HG02938 (cell line): ENCODE measurements at regions not wholly inside any gene's neighbourhood (a gene's known extent, or its start where the extent isn't known, plus 50 kb on each side); places are given as distances from the start of the nearest gene placed in this dataset.

ENCODE experiments used
- ATAC-seq: cut with Tn5 transposase; IDR thresholded peaks from one replicate; pipeline ENCODE4 v1.9.1; 2021; ENCODE audit warnings: mild to moderate bottlenecking, moderate library complexity; ENCODE audit not compliant: unreplicated experiment

GRCh38 chr9:16328349-16328748 lies 542.1 kb downstream of the BNC2 start:
- no peak for ATAC-seq

- ATAC-seq = no peak
Observed at GRCh38 chr9:16329671-16330113, 540.8 kb downstream of the BNC2 start.

DNA sequence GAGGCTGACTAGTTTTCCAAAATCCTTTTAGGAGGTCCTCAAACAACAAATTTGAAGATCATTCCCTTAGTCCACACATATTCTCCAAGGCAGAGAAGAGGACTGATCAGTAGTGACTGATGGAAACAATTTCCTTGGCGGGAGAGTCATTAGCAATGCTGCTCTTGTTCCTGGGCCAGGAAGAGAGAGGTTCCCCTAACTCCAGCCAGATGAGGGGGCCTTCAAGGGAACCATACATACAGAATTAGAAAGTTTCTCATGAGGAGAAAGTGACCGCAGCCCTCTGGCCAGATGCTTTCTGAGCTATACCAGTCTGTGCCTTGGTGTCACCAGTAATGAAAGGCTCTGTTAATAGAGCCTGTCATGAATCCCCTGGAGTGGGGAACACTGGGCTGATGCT lies 539.4 kb downstream of the BNC2 start:
- no peak for ATAC-seq

DNA sequence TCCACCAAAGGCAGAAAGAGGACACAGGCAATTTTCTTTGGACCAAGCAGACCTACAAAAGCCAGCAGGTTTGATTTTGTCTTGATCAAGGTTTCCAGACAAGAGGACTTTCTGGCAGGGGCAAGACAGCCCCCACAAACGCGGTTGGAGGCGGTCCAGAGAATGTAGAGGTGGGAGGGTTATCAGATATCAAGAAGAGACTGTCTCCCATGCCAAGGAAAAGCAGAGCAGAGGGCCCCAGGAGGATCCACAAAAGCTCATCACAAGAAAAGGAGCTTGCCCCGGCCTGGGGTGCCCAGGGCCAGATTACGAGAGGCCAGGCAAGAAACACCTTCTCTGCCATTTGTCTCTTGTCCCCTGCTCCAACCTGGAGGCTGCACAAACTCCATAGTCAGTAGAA lies 538.9 kb downstream of the BNC2 start:
- ATAC-seq = no peak

DNA sequence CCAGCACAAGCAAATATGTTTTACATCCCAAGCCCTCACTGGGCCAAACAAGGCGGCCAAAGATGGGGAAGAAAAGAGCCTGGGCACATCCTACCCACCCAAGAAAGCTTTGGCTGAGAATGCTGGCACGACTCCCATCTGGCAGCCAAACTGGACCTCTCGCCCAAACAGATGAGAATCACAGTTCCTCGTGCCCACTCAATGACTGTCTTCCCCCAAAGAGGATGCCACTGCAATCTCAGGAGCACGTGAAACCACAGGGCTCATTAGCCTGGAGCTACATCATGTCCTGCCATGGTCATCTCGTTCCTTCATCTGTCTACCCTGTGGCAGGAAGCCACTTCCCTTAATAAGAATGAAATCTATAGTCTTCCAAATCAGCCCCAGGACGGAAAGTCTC lies 536.8 kb downstream of the BNC2 start:
- no peak for ATAC-seq

DNA sequence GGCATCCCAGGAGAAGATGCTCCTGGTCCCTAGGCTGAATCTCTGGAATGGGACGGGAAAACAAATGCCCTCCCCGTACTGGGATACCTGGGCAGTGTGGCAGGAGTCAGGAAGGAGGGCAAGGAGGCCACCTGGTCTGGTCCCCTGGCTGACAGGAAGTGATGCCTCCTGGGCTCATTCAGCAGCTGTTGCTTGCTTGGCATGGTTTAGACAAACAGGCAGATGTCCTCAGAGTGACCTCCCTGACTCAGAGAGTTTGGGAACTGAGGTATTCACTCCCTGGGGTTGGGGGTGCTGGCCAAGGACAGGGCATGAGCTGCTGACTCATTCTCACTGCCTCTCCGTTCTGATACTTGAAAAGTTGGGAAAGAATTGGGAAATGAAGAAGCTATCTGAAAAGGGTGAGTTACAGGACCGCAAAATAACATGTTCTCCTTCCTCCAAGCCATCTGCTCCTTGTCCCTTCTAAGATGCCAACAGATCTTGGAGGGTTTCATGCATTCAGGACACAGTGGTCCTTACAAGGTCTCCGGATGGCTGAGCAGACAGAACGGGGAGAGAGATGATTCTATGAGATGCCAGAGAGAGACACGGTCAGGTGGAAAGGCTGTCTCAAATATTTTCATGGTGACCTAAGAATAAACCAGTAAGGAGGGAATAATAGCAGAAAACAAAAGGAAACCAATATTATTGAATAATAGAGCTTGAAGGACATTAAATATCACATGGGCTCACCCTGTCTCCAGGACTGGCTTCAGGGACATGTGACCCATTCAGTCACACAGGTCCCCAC lies 534.5 kb downstream of the BNC2 start:
- no peak for ATAC-seq

DNA sequence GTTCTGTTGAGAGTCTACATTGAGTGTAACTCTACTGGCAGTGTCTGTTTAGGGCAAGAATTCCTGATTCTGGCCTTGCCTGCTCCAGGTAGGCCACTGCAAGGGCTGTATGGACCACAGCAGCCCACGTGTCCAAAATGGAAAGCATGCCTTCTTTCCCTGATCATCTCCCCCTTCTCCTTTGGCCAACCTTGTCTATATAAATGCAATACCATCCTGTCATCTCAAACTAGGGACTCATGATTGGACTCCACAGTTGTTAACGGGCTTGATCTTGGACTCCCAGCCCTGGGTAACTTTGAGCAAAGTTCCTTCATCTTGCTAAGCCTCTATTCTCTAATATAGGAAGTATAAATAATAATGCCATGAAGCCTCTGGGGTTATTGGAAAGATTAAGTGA lies 533.6 kb downstream of the BNC2 start:
- ATAC-seq = no peak

DNA sequence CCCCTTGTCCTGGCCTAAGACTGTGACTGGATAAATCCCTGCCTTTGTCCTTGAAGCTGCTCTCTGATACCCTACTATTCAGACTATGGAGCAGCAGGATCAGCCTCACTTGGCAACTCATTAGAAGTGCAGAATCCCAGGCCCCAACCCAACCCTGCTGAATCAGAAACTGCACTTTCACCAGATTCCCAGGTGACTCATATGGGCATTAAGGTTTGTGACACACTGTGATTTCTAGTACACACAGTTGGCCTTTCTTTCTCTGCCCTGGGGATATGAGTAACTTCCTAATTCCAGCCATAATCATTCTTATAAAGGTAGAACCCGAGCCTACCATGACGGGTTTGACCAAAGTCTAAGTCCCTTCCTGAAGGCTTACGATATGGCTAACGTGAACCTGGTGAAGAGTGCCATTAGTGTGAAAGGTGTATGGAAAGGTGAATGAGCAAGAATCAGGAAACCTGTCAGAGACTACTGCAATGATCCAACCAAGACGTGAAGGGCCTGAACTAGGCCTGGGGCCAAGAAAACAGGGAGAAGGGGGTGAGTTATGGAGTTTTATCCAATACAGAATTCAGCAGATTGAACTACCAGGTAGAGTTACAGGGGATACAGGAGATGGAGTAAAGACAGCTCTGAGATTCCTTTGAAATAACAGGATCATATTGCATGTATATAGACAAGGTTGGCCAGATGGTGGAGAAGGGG lies 533.0 kb downstream of the BNC2 start:
- ATAC-seq = no peak

DNA sequence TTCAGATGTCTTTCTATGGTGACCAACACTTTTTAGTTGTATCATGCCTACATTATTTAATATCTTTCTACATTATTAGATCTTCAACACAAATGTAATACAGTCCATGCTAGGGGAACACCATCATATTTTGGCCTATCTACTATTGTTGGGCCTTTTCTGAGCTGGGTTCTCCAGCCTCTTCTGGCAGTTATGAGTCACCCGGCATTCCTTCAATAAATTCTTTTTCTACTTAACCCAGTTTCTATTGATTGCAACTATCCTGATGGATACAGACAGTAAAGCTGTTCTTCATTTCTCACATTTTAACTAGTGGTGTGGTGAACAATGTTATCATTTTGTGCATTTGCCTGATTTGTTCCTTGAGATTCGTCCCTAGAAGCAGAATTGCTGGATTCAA lies 529.3 kb downstream of the BNC2 start:
- no peak for ATAC-seq

DNA sequence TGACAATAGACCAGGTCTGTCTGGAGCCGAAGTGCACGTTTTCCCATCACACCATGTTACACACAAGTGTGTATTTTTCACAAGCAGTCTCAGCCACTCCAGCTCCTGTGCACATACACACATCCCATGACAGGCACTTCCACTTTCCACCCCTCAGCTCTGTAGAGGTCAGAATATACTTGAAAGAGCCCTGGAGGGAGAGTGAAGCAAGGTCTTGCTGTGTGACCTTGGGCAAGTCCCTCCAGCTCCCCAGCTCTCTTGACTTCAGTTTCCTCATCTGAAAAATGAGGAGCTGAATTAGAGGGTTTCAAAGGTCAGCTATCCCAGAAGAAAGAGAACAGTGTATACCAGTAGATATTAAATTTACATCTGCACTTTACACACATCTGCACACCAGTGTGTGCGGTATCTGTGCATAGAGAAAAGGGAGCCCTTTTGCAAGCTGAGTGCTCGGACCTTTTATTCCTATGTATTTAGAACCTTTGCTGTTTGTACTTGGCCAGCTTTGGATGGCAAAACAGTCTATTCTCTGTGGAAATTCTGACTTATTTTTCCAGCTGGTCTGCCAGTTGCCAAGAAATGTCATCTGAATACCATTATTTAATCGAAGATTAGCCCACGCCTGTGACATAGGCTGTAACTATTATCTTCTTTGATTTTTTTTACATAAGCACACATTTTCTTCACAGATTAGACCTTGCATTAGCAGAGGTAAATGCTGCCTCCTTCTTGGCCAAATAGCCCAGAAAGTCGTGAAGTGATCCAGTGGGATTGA lies 528.0 kb downstream of the BNC2 start:
- no peak for ATAC-seq

DNA sequence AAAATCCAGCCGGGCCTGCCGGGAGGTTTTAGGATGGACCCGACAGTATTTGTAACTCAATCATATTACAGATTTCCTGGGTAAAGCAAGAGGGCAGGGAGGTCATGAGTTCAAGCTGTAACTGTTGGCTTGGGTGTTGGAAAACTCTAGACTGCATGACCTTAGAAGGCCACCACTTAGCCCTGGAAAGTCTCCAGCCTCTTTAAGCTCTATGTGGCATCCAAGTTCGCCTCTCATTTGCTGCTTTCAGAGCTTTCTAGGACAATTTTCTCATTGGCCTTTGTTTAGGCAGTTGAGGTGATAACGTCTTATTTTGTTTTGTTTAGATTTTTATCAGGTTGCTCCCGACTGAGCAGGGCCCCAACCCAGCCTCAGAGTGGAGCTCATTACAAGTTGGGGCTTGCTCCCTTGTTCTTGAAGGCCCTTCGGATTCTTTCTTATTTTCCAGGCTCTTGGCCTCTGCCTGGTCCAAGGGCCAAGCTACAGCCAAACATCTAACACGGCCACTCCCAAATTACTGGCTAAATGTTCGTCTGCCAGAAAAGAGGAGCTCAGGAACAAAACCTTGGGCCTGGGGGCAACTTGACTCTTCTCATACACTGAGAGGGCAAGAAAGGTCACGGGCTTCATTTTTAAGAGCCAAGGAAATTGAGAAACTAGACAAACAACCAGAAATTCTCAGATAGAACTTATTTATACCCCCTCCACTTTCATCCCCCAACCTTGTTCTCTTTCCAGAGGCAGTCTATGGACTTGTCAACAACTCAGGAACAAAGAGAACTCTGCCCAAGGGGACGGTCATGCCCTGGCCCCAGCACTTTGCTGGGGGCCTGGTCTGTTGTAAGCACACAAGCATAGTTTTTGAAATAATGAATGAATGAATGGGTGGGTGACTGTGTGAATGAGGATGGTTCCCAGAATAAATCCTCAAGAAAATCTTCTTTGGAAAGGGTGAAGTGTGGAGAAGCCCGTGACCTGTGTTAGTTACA lies 526.9 kb downstream of the BNC2 start:
- no peak for ATAC-seq

- no peak for ATAC-seq
Observed at GRCh38 chr9:16344343-16344742, 526.1 kb downstream of the BNC2 start.

DNA sequence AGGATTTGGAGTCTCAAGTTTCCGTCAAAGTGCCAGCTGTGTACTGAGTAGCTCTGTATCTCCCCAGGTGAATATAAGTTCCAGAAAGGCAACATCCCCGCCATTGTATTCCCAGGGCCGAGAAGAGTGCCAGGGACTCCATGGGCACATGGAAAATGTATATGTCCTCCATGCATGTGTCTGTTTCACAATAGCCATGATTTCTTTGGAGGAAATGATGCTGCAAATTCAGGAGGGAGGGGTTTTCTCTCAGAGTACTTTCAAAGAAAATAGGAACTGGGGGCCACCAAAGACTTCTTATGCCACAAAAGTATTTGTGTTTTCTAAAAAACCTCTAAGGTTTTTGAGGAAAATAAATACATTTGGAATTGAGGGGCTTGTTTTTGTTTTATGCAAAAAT lies 524.6 kb downstream of the BNC2 start:
- no peak for ATAC-seq

GRCh38 chr9:16347886-16348285 lies 522.6 kb downstream of the BNC2 start:
- ATAC-seq = no peak

GRCh38 chr9:16348531-16348930 lies 521.9 kb downstream of the BNC2 start:
- no peak for ATAC-seq

DNA sequence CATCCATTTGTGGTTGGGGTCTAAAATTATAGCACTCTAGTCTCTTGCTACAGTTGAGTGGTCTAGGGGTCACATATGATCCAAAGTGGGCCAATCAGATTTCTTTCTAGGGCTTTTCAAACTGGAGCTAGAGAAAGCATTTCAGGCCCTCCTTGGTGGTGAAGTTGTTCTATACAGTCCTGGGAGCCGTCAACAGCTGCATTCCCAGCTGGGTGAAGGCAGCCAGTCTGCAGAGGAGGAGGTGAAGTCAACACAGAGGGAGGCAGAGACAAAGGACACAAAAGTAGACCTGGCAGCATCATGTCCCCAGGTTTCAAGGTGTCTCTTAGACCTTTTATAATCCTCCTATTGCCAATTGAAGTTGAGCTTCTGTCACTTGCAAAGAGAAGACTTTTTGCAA lies 518.2 kb downstream of the BNC2 start:
- no peak for ATAC-seq

- no peak for ATAC-seq
Observed at GRCh38 chr9:16352791-16353401, 517.6 kb downstream of the BNC2 start.

DNA sequence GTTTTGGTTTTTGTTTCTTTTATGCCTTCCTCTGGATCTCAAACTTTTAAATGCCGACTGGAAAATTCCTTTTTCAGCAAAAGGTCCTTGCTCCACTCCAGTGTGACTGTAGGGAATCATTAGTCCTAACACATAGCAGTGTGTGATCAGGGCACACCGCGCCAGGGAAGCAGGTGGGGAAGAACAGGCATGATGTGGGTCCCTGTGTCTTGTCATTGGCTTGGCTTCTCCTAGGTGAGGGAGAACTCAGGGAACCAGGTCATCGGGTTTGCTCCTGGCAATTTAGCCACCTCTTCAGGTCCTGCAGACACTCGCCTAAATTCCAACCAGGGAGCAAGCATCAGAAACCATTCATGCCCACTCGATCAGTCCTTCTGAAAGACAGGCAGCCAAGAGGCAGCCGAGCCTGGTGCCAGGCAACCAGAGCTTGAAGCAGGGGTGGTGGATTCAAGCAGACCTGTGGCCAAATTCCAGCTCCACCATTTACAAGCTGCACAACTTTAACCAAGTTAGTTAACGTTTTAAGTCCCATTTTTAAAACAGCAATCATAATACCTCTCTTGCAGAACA lies 514.2 kb downstream of the BNC2 start:
- ATAC-seq = no peak

GRCh38 chr9:16357828-16358227 lies 512.6 kb downstream of the BNC2 start:
- no peak for ATAC-seq

GRCh38 chr9:16358751-16359150 lies 511.7 kb downstream of the BNC2 start:
- ATAC-seq = no peak
